ENCODE measurements at regions not wholly inside any gene's neighbourhood (a gene's known extent, or its start where the extent isn't known, plus 50 kb on each side); places are given as distances from the start of the nearest gene placed in this dataset.

DNA sequence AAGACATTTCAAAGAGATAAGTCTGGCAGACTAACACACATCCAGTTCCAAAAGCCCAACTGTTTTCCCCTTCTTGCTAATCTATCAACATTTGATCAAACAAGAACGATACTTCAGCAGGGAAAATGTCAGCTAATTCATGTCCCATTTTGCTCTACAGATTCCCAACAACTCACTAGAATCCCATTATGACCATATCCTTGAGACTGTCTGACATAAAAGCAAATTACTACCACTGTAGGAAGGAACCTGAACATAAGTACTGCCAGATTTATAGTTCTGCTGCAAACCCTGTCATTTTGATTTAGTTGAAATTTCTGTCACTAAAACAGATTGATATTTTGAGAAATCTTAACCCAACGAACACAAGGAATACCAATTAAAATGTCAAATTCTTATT lies 193.0 kb upstream of the REG3G start:
- TF ChIP-seq, protein P1, sequence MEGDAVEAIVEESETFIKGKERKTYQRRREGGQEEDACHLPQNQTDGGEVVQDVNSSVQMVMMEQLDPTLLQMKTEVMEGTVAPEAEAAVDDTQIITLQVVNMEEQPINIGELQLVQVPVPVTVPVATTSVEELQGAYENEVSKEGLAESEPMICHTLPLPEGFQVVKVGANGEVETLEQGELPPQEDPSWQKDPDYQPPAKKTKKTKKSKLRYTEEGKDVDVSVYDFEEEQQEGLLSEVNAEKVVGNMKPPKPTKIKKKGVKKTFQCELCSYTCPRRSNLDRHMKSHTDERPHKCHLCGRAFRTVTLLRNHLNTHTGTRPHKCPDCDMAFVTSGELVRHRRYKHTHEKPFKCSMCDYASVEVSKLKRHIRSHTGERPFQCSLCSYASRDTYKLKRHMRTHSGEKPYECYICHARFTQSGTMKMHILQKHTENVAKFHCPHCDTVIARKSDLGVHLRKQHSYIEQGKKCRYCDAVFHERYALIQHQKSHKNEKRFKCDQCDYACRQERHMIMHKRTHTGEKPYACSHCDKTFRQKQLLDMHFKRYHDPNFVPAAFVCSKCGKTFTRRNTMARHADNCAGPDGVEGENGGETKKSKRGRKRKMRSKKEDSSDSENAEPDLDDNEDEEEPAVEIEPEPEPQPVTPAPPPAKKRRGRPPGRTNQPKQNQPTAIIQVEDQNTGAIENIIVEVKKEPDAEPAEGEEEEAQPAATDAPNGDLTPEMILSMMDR (conservative IDR thresholded peaks at IDR 0.05) = no peak
- no peak for TF ChIP-seq EZH2 (IDR thresholded peaks at IDR 0.05; ENCODE audit: low read depth)

Measured in PC-9 (cell line).